A549 (cell line): ENCODE measurements at regions not wholly inside any gene's neighbourhood (a gene's known extent, or its start where the extent isn't known, plus 50 kb on each side); places are given as distances from the start of the nearest gene placed in this dataset.

Source experiments
- ATAC-seq, 2 experiments: fragments of 200-7000 bp in 1 of 2; fragments of >200 bp in 1 of 2; cut with Nextera tagmentation in 1 of 2; cut with Tn5 transposase in 1 of 2; 3 replicates each; pipeline versions ENCODE4 v1.8.0 to v1.9.1; 2018 to 2020; ENCODE audit warnings: mild to moderate bottlenecking in 1 of 2, moderate library complexity in 1 of 2
- CTCF ChIA-PET: fragments of 300-600 bp; sonication (Branson Sonifier 250); formaldehyde crosslinking; extraction: SDS; loops from one replicate; lab custom pipeline; 2021; ENCODE audit warnings: antibody characterized with exemption, inconsistent platforms; lab: Yijun Ruan, JAX
- POLR2A ChIA-PET: fragments of 350-600 bp; formaldehyde crosslinking; extraction: SDS; loops from one replicate; lab custom pipeline; 2021; ENCODE audit warnings: antibody characterized with exemption, inconsistent platforms; lab: Yijun Ruan, JAX
- DNase-seq, 2 experiments: peaks; one replicate each; pipeline versions ENCODE4 v3.0.0 to v3.0.0-alpha.2; 2011 to 2016; ENCODE audit warnings: low read depth in 1 of 2, low spot score in 1 of 2
- FAIRE-seq: peaks from 2 replicates; lab custom pipeline; 2011; peaks lifted over from hg19 to GRCh38; lab: Jason Lieb, UNC
- H3K27ac ChIP-seq, 2 experiments: fragments of >200 bp; sonication (Bioruptor Twin); formaldehyde crosslinking; 3 replicates each; pipeline ENCODE4 v1.5.1; 2016 to 2017
- H3K4me1 ChIP-seq: fragments of >200 bp; sonication (Bioruptor Twin); formaldehyde crosslinking; 3 replicates; pipeline ENCODE4 v1.6.1; 2016
- H3K4me2 ChIP-seq: fragments of >200 bp; sonication (Bioruptor Twin); formaldehyde crosslinking; 3 replicates; pipeline ENCODE4 v1.6.1; 2016
- H3K4me3 ChIP-seq: fragments of >200 bp; sonication (Bioruptor Twin); formaldehyde crosslinking; 3 replicates; pipeline ENCODE4 v1.5.1; 2016
- H3K9me3 ChIP-seq: fragments of >200 bp; sonication (Bioruptor Twin); formaldehyde crosslinking; 3 replicates; pipeline ENCODE4 v1.6.1; 2016
- CEBPB ChIP-seq, 2 experiments: fragments of >200 bp in 1 of 2; sonication (Bioruptor Twin) in 1 of 2; formaldehyde crosslinking in 1 of 2; IDR thresholded peaks; 2 replicates each; pipeline ENCODE4 v1.6.1; 2012 to 2016
- CHD4 ChIP-seq: fragments of 200-600 bp; sonication (generic); IDR thresholded peaks from 2 replicates; pipeline ENCODE4 v1.6.1; 2016; ENCODE audit warnings: antibody characterized with exemption, mild to moderate bottlenecking, borderline replicate concordance
- CTCF ChIP-seq: fragments of >200 bp; sonication (Bioruptor Twin); formaldehyde crosslinking; IDR thresholded peaks from 3 replicates; pipeline ENCODE4 v1.5.1; 2016
- EHF ChIP-seq: fragments of 250-450 bp; sonication (Bioruptor Pico); IDR thresholded peaks from 2 replicates; pipeline ENCODE4 v1.5.0; 2020; ENCODE audit warnings: mild to moderate bottlenecking
- EP300 ChIP-seq, 2 experiments: fragments of >200 bp; sonication (Bioruptor Twin); formaldehyde crosslinking; IDR thresholded peaks; 2 replicates in 1 of 2; 3 replicates in 1 of 2; pipeline ENCODE4 v1.6.1; 2016 to 2017
- ESRRA ChIP-seq: fragments of 150-350 bp; IDR thresholded peaks from 2 replicates; pipeline ENCODE4 v1.6.1; 2014; ENCODE audit warnings: mild to moderate bottlenecking, low read length, borderline replicate concordance
- FOXS1 ChIP-seq: fragments of 250-450 bp; sonication (Bioruptor Pico); IDR thresholded peaks from 2 replicates; pipeline ENCODE4 v1.5.0; 2020; ENCODE audit warnings: mild to moderate bottlenecking, moderate library complexity
- GATA3 ChIP-seq: IDR thresholded peaks from 2 replicates; pipeline ENCODE4 v1.6.1; 2012; ENCODE audit warnings: borderline replicate concordance
- HDAC2 ChIP-seq: fragments of 200-600 bp; sonication (generic); IDR thresholded peaks from 2 replicates; pipeline ENCODE4 v1.6.1; 2016
- HES2 ChIP-seq: fragments of >200 bp; sonication (Bioruptor Twin); formaldehyde crosslinking; IDR thresholded peaks from 2 replicates; pipeline ENCODE4 v1.6.1; 2016
- HEYL ChIP-seq: fragments of 250-450 bp; sonication (Bioruptor Pico); IDR thresholded peaks from 2 replicates; pipeline ENCODE4 v1.8.0; 2021; ENCODE audit warnings: mild to moderate bottlenecking, moderate library complexity
- HOXB5 ChIP-seq: fragments of 250-450 bp; sonication (Bioruptor Pico); IDR thresholded peaks from 2 replicates; pipeline ENCODE4 v1.5.0; 2020; ENCODE audit warnings: mild to moderate bottlenecking, moderate library complexity
- JUN ChIP-seq, 2 experiments: fragments of >200 bp; sonication (Bioruptor Twin); formaldehyde crosslinking; IDR thresholded peaks; 2 replicates in 1 of 2; 3 replicates in 1 of 2; pipeline ENCODE4 v1.6.1; 2016 to 2017
- JUNB ChIP-seq: fragments of >200 bp; sonication (Bioruptor Twin); formaldehyde crosslinking; IDR thresholded peaks from 2 replicates; pipeline ENCODE4 v1.6.1; 2016
- KDM1A ChIP-seq: fragments of 200-600 bp; sonication (generic); IDR thresholded peaks from 2 replicates; pipeline ENCODE4 v1.6.1; 2016; ENCODE audit warnings: low read depth, mild to moderate bottlenecking
- KDM5A ChIP-seq: fragments of 200-600 bp; sonication (generic); IDR thresholded peaks from 2 replicates; pipeline ENCODE4 v1.6.1; 2016; ENCODE audit warnings: antibody characterized with exemption, mild to moderate bottlenecking
- MAFK ChIP-seq: fragments of 450-650 bp; IDR thresholded peaks from 2 replicates; pipeline ENCODE4 v1.6.1; 2014; ENCODE audit not compliant: partially characterized antibody
- MAZ ChIP-seq: fragments of 150-350 bp; IDR thresholded peaks from 2 replicates; pipeline ENCODE4 v1.6.1; 2014; ENCODE audit warnings: antibody characterized with exemption, low read depth, low read length, borderline replicate concordance
- NPAS2 ChIP-seq: fragments of 250-450 bp; sonication (Bioruptor Pico); IDR thresholded peaks from 2 replicates; pipeline ENCODE4 v1.8.0; 2022; ENCODE audit warnings: mild to moderate bottlenecking, moderate library complexity, borderline replicate concordance
- PHF8 ChIP-seq: fragments of 200-600 bp; sonication (generic); IDR thresholded peaks from 2 replicates; pipeline ENCODE4 v1.6.1; 2016; ENCODE audit warnings: low read depth, mild to moderate bottlenecking, antibody characterized with exemption, moderate library complexity, borderline replicate concordance
- POLR2A ChIP-seq: IDR thresholded peaks from 2 replicates; pipeline ENCODE4 v1.6.1; 2012; ENCODE audit warnings: mild to moderate bottlenecking, low read length
- POLR2AphosphoS2 ChIP-seq: conservative IDR thresholded peaks from 2 replicates; pipeline ENCODE4 v1.6.1; 2012; ENCODE audit warnings: low read length, improper control_type of control experiment, inconsistent platforms
- RCOR1 ChIP-seq: fragments of 150-350 bp; IDR thresholded peaks from 2 replicates; pipeline ENCODE4 v1.6.1; 2014; ENCODE audit warnings: antibody characterized with exemption, low read length, low read depth
- SMC3 ChIP-seq: fragments of >200 bp; sonication (Bioruptor Twin); formaldehyde crosslinking; IDR thresholded peaks from 3 replicates; pipeline ENCODE4 v1.6.1; 2018; ENCODE audit warnings: inconsistent platforms
- SREBF2 ChIP-seq: fragments of 450-650 bp; IDR thresholded peaks from 2 replicates; pipeline ENCODE4 v1.6.1; 2014; ENCODE audit warnings: mild to moderate bottlenecking, moderate library complexity
- TP53 ChIP-seq: fragments of 250-450 bp; sonication (Bioruptor Pico); IDR thresholded peaks from 2 replicates; pipeline ENCODE4 v1.5.0; 2021; ENCODE audit warnings: mild to moderate bottlenecking, moderate library complexity
- USF2 ChIP-seq: fragments of 450-650 bp; IDR thresholded peaks from 2 replicates; pipeline ENCODE4 v1.6.1; 2014; ENCODE audit warnings: antibody characterized with exemption
- ZC3H11A ChIP-seq: fragments of 450-650 bp; IDR thresholded peaks from 2 replicates; pipeline ENCODE4 v1.6.1; 2014; ENCODE audit warnings: antibody characterized with exemption, mild to moderate bottlenecking
- ZFP36 ChIP-seq: fragments of 450-650 bp; IDR thresholded peaks from 2 replicates; pipeline ENCODE4 v1.6.1; 2014; ENCODE audit warnings: borderline replicate concordance; ENCODE audit not compliant: partially characterized antibody
- ZSCAN20 ChIP-seq: fragments of 250-450 bp; sonication (Bioruptor Pico); IDR thresholded peaks from 2 replicates; pipeline ENCODE4 v1.8.0; 2022; ENCODE audit warnings: mild to moderate bottlenecking, moderate library complexity
- WGBS: methylation state at CpG from one replicate; pipeline ENCODE4 v1.1.6; 2017; ENCODE audit errors: missing lambda C conversion rate; 5-methylcytosine and 5-hydroxymethylcytosine counted together

GRCh38 chr5:27906931-27907601, 868.7 kb upstream of the CDH9 start:
- H3K4me2 ChIP-seq, result peak overlapping the region; percentile 40
- no peak overlapping the region for H3K4me3 ChIP-seq
- ATAC-seq, result no peak; a peak in 1 of 6 replicates
- peak; percentile 2 to 28 for DNase-seq
- 11% methylated on average over 2 of the region's 2 CpGs for WGBS
- H3K4me1 ChIP-seq, result peaks cover 27% of the 10 kb centered on the region
- no peaks in the 10 kb centered on the region for H3K9me3 ChIP-seq
- ChIA-PET POLR2A (no interaction called here), CTCF (no interaction called here)
- no peak overlapping the region for H3K27ac ChIP-seq
- FAIRE-seq, result no peak
- no peak for TF ChIP-seq HOXB5 (CRISPR knock-in tag)
- no peak for TF ChIP-seq ESRRA
- TF ChIP-seq CHD4, result no peak
- no peak for TF ChIP-seq NPAS2 (CRISPR knock-in tag)
- peak; percentile 12; the same call in 1 of the 2 replicates for TF ChIP-seq GATA3

GRCh38 chr5:27906481-27906880, 868.1 kb upstream of the CDH9 start:
- POLR2A ChIA-PET, result no interaction called here
- DNase-seq, result no peak

GRCh38 chr5:27900761-27901160, 862.4 kb upstream of the CDH9 start:
- Histone ChIP-seq H3K27ac (no peak overlapping the region), H3K4me2 (no peak overlapping the region), H3K9me3 (no peaks in the 10 kb centered on the region), H3K4me3 (no peak overlapping the region), H3K4me1 (no peaks in the 10 kb centered on the region)
- POLR2A ChIA-PET, result no interaction called here
- CTCF ChIA-PET, result interaction anchor here (0.6 kb wide), 1 partner anchor 188 kb away, joined by 3 read pairs; no protein-coding TSS in a partner anchor
- FAIRE-seq (no peak), DNase-seq (no peak), ATAC-seq (no peak)
- WGBS, result 37% methylated on average over 3 of the region's 3 CpGs
- TF ChIP-seq MAZ (no peak), MAFK (no peak), SREBF2 (no peak), KDM5A (no peak), FOXS1 (CRISPR knock-in tag) (no peak), CEBPB (IDR thresholded peaks at IDR 0.05) (no peak), HES2 (no peak), ZSCAN20 (CRISPR knock-in tag) (no peak), ZFP36 (no peak), JUNB (no peak), EP300 (IDR thresholded peaks at IDR 0.05) (no peak), KDM1A (no peak), HEYL (CRISPR knock-in tag) (no peak), JUN (IDR thresholded peaks at IDR 0.05) (no peak), ESRRA (no peak)

More at GRCh38 chr5:27906481-27906880, 868.1 kb upstream of the CDH9 start:
- peaks cover 24% of the 10 kb centered on the region for H3K4me1 ChIP-seq
- no peak overlapping the region for H3K4me3 ChIP-seq
- ATAC-seq, result no peak
- H3K4me2 ChIP-seq, result peak overlapping the region; percentile 40; the same call in 2 of the 3 replicates
- peak; percentile 89 for FAIRE-seq
- TF ChIP-seq POLR2A, result no peak
- no peak for TF ChIP-seq POLR2AphosphoS2
- TF ChIP-seq TP53 (CRISPR knock-in tag), result no peak
- no peak for TF ChIP-seq CHD4
- TF ChIP-seq PHF8, result no peak
- TF ChIP-seq CTCF, result no peak
- no peak for TF ChIP-seq ZC3H11A
- TF ChIP-seq HDAC2, result no peak
- TF ChIP-seq SMC3, result no peak
- TF ChIP-seq RCOR1, result no peak
- no peak for TF ChIP-seq USF2
- TF ChIP-seq EHF (CRISPR knock-in tag), result no peak
- TF ChIP-seq, all 56 proteins: peak for 0
- CTCF ChIA-PET, result no interaction called here
- 3% methylated on average over 2 of the region's 2 CpGs for WGBS
- no peaks in the 10 kb centered on the region for H3K9me3 ChIP-seq
- H3K27ac ChIP-seq, result no peak overlapping the region
